Endothelial cell of umbilical vein (primary cell): ENCODE measurements at regions not wholly inside any gene's neighbourhood (a gene's known extent, or its start where the extent isn't known, plus 50 kb on each side); places are given as distances from the start of the nearest gene placed in this dataset.

Experiments used
- BruUV-seq: library from RNA; stranded (reverse); fragments of 400-500 nt; replicated peaks from 2 replicates; lab custom pipeline; 2021; lab: Mats Ljungman, UMichigan
- CTCF ChIA-PET: fragments of 300-600, 350-600 bp; sonication (Branson Sonifier 250); formaldehyde crosslinking; loops from one replicate; lab custom pipeline; 2021; ENCODE audit warnings: antibody characterized with exemption, inconsistent platforms; lab: Charles Lee
- POLR2A ChIA-PET: fragments of 300-600, 350-600 bp; sonication (Branson Sonifier 250); formaldehyde crosslinking; loops from one replicate; lab custom pipeline; 2021; ENCODE audit warnings: antibody characterized with exemption, inconsistent platforms; lab: Charles Lee
- DNase-seq: peaks from one replicate; pipeline ENCODE4 v3.0.0-alpha.2; 2011; ENCODE audit warnings: low read depth, low spot score
- FAIRE-seq: peaks from 2 replicates; lab custom pipeline; 2011; peaks lifted over from hg19 to GRCh38; lab: Jason Lieb, UNC
- H2AFZ ChIP-seq: 2 replicates; pipeline ENCODE4 v1.6.0; 2012; ENCODE audit warnings: low read depth, low read length, control low read depth, inconsistent platforms
- H3K27ac ChIP-seq: 2 replicates; pipeline ENCODE4 v1.5.1; 2011; ENCODE audit warnings: low read depth, mild to moderate bottlenecking, control low read depth, low read length, moderate library complexity; ENCODE audit not compliant: insufficient read depth
- H3K27me3 ChIP-seq, 2 experiments: 2 replicates each; pipeline versions ENCODE4 v1.6.0 to v1.6.1; 2011; ENCODE audit warnings: low read length in 2 of 2, mixed read lengths in 1 of 2; ENCODE audit not compliant: control insufficient read depth in 2 of 2, insufficient read depth in 2 of 2
- H3K36me3 ChIP-seq, 2 experiments: 2 replicates in 1 of 2; 3 replicates in 1 of 2; pipeline ENCODE4 v1.5.1; 2011; ENCODE audit warnings: low read length in 2 of 2, mild to moderate bottlenecking in 1 of 2, moderate library complexity in 1 of 2; ENCODE audit not compliant: control insufficient read depth in 2 of 2, insufficient read depth in 2 of 2; ENCODE audit errors: extremely low read depth in 1 of 2
- H3K4me1 ChIP-seq: 3 replicates; pipeline ENCODE4 v1.5.1; 2011; ENCODE audit warnings: mild to moderate bottlenecking, low read length; ENCODE audit not compliant: control insufficient read depth, insufficient read depth; ENCODE audit errors: extremely low read depth
- H3K4me2 ChIP-seq: 2 replicates; pipeline ENCODE4 v1.6.1; 2011; ENCODE audit warnings: low read length, control low read depth, mixed read lengths; ENCODE audit not compliant: insufficient read depth
- H3K4me3 ChIP-seq, 3 experiments: fragments of 200-600 bp in 1 of 3; sonication (generic), shearing (Covaris generic) in 1 of 3; replicated peaks in 1 of 3; 2 replicates each; pipeline ENCODE4 v1.5.1; 2011 to 2016; ENCODE audit warnings: control low read depth in 3 of 3, low read length in 3 of 3, mild to moderate bottlenecking in 2 of 3, inconsistent platforms in 1 of 3, low read depth in 1 of 3, moderate library complexity in 1 of 3; ENCODE audit not compliant: insufficient read depth in 1 of 3
- H3K79me2 ChIP-seq: 2 replicates; pipeline ENCODE4 v1.6.0; 2012; ENCODE audit warnings: low read length, inconsistent platforms; ENCODE audit not compliant: control insufficient read depth, insufficient read depth
- H3K9ac ChIP-seq: replicated peaks from 2 replicates; pipeline ENCODE3; 2011; ENCODE audit warnings: low read length, control low read depth; ENCODE audit not compliant: insufficient read depth; ENCODE audit errors: extremely low read depth
- H3K9me1 ChIP-seq: replicated peaks from 3 replicates; pipeline ENCODE4 v1.6.0; 2011; ENCODE audit warnings: mild to moderate bottlenecking, low read length; ENCODE audit not compliant: control insufficient read depth, insufficient read depth; ENCODE audit errors: extremely low read depth
- H3K9me3 ChIP-seq: replicated peaks from 2 replicates; pipeline ENCODE4 v1.5.1; 2012; ENCODE audit warnings: low read length, inconsistent platforms; ENCODE audit not compliant: control insufficient read depth, insufficient read depth
- H4K20me1 ChIP-seq: replicated peaks from 2 replicates; pipeline ENCODE3; 2011; ENCODE audit warnings: mild to moderate bottlenecking, low read length; ENCODE audit not compliant: control insufficient read depth, insufficient read depth; ENCODE audit errors: extremely low read depth
- EZH2 ChIP-seq: IDR thresholded peaks from 2 replicates; pipeline ENCODE4 v1.6.1; 2012; ENCODE audit warnings: borderline replicate concordance, low read depth, mild to moderate bottlenecking, moderate library complexity, low read length, inconsistent platforms; ENCODE audit not compliant: severe bottlenecking
- FOS ChIP-seq: IDR thresholded peaks from 2 replicates; pipeline ENCODE4 v1.6.1; 2011; ENCODE audit warnings: mild to moderate bottlenecking, low read length, moderate library complexity, borderline replicate concordance; ENCODE audit not compliant: insufficient read depth
- GATA2 ChIP-seq: IDR thresholded peaks from 2 replicates; pipeline ENCODE4 v1.7.0; 2011; ENCODE audit warnings: low read depth, mild to moderate bottlenecking, moderate library complexity, mixed read lengths, low read length; ENCODE audit not compliant: insufficient read length, insufficient read depth
- JUN ChIP-seq: IDR thresholded peaks from 2 replicates; pipeline ENCODE4 v1.6.1; 2011; ENCODE audit warnings: borderline replicate concordance, low read depth; ENCODE audit not compliant: insufficient read length, insufficient read depth
- MYC ChIP-seq: IDR thresholded peaks from one replicate; pipeline ENCODE4 v1.6.1; 2011; ENCODE audit warnings: mild to moderate bottlenecking, low read depth, low read length
- POLR2A ChIP-seq: IDR thresholded peaks from 2 replicates; pipeline ENCODE4 v1.6.1; 2012; ENCODE audit warnings: low read depth, mild to moderate bottlenecking, control low read depth, low read length
- POLR2AphosphoS5 ChIP-seq: IDR thresholded peaks from 2 replicates; pipeline ENCODE4 v1.6.1; 2012; ENCODE audit warnings: low read depth, mild to moderate bottlenecking, control low read depth, low read length, moderate library complexity; ENCODE audit not compliant: insufficient read depth
- dilution Hi-C: fragments of 300-500 bp; cut with MboI; formaldehyde crosslinking; loops from one replicate; pipeline ENCODE4 v1.15.0; 2019; ENCODE audit warnings: low sequenced_read_pairs; ENCODE audit not compliant: extremely low pct_ligation_motif_present
- intact Hi-C: fragments of 100-400 bp; cut with micrococcal nuclease; formaldehyde crosslinking; loops from one replicate; pipeline ENCODE4 v1.10.0; 2022
- TF ChIP-seq, protein P1 (sequence below): IDR thresholded peaks from 2 replicates; pipeline ENCODE4 v1.6.1; 2011; ENCODE audit not compliant: insufficient read depth, insufficient read length
- TF ChIP-seq, protein P2 (sequence below), 2 donors: IDR thresholded peaks; 1 replicate in 1 of 2; 2 replicates in 1 of 2; pipeline ENCODE4 v1.5.1; 2011; ENCODE audit warnings: low read length in 2 of 2, mild to moderate bottlenecking in 2 of 2, moderate library complexity in 2 of 2, control low read depth in 1 of 2, inconsistent platforms in 1 of 2, low read depth in 1 of 2; ENCODE audit not compliant: insufficient read depth in 1 of 2; ENCODE audit errors: extremely low read depth in 1 of 2

DNA sequence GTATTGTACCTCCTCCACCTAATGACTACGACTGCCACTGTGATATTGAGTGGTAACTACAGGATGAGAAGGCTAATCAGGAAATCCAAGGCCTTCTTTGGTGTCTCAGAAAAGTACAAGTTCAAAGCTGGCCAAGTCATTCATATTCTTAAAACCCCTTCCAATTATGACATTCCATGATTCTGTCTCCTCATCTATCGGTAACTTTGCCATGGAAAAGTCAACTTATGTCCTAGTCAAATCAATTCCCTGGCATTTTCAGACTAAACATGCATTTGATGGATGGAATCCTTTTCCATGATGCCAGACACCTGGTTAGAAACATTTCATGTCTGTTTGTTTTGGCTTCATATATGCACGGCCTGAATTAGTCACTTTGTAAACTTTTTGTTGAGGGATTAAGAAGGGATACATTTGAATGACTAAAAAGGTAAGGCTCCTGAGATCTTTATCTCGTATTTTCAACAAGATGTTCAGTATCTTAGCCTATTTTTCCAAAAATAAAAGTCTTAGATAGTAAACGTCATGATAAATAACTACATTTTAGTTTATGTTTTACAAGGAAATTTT, 186.5 kb downstream of the NHLRC3 start:
- Histone ChIP-seq H3K9me3 (no peaks in the 10 kb centered on the region), H3K27ac (no peak overlapping the region), H3K36me3 (no peaks in the 10 kb centered on the region), H4K20me1 (no peaks in the 10 kb centered on the region), H3K9me1 (no peaks in the 10 kb centered on the region), H2AFZ (no peak overlapping the region), H3K27me3 (no peaks in the 10 kb centered on the region), H3K9ac (no peak overlapping the region), H3K4me1 (no peaks in the 10 kb centered on the region), H3K79me2 (no peaks in the 10 kb centered on the region), H3K4me3 (no peak overlapping the region), H3K4me2 (no peak overlapping the region)
- BruUV-seq, result no TSS peak
- intact Hi-C loops (no loop called here), dilution Hi-C loops (no loop called here)
- DNase-seq, result no peak
- POLR2A ChIA-PET, result no interaction called here
- TF ChIP-seq GATA2 (no peak), EZH2 (no peak), POLR2A (no peak), POLR2AphosphoS5 (no peak), MYC (no peak), JUN (no peak), FOS (no peak)
- TF ChIP-seq, protein P1, sequence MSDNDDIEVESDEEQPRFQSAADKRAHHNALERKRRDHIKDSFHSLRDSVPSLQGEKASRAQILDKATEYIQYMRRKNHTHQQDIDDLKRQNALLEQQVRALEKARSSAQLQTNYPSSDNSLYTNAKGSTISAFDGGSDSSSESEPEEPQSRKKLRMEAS, result no peak
- TF ChIP-seq, protein P2, sequence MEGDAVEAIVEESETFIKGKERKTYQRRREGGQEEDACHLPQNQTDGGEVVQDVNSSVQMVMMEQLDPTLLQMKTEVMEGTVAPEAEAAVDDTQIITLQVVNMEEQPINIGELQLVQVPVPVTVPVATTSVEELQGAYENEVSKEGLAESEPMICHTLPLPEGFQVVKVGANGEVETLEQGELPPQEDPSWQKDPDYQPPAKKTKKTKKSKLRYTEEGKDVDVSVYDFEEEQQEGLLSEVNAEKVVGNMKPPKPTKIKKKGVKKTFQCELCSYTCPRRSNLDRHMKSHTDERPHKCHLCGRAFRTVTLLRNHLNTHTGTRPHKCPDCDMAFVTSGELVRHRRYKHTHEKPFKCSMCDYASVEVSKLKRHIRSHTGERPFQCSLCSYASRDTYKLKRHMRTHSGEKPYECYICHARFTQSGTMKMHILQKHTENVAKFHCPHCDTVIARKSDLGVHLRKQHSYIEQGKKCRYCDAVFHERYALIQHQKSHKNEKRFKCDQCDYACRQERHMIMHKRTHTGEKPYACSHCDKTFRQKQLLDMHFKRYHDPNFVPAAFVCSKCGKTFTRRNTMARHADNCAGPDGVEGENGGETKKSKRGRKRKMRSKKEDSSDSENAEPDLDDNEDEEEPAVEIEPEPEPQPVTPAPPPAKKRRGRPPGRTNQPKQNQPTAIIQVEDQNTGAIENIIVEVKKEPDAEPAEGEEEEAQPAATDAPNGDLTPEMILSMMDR (IDR thresholded peaks at IDR 0.05; ENCODE audit: extremely low read depth in 1 of 2, insufficient read depth in 1 of 2, low read depth in 1 of 2, low read length in 2 of 2), result no peak
- FAIRE-seq, result no peak
- CTCF ChIA-PET, result no interaction called here
